ENCODE measurements at regions not wholly inside any gene's neighbourhood (a gene's known extent, or its start where the extent isn't known, plus 50 kb on each side); places are given as distances from the start of the nearest gene placed in this dataset.
"Not testable (repeated sequence)": the region's sequence is repeated elsewhere in the genome, so short reads cannot be mapped to it uniquely, and the experiment has no call there.

DNA sequence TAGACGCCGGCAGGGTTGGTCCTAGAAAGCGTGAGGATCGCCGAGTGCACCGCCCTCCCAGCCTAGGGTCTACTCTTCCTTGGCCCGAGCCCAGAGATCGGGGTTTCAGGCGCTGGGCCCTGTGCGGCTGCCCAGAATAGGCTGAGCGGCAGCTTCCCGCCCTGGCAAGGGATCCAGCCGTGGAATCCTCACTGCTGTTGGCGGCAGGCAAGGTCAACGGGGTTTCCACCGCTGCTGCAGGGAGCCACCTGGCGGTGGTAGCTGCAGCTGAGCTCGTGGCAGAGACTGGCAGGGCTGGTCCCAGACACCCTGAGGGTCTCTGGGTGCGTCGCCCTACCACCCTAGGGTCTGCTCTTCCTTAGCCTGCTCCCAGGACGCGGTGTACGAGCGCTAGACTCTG lies 583.1 kb downstream of the TUBA3C start:
- peak; percentile 83 for TF ChIP-seq CTCF (IDR thresholded peaks at IDR 0.05)
- not testable (repeated sequence) for TF ChIP-seq ZFX (IDR thresholded peaks at IDR 0.05; ENCODE audit: borderline replicate concordance)

All from 22Rv1 (cell line).